ENCODE measurements at regions not wholly inside any gene's neighbourhood (a gene's known extent, or its start where the extent isn't known, plus 50 kb on each side); places are given as distances from the start of the nearest gene placed in this dataset.
"Not testable (repeated sequence)": the region's sequence is repeated elsewhere in the genome, so short reads cannot be mapped to it uniquely, and the experiment has no call there.

GRCh38 chr6:131424475-131424874 lies 148.6 kb upstream of the ARG1 start:
- no peak for DNase-seq

DNA sequence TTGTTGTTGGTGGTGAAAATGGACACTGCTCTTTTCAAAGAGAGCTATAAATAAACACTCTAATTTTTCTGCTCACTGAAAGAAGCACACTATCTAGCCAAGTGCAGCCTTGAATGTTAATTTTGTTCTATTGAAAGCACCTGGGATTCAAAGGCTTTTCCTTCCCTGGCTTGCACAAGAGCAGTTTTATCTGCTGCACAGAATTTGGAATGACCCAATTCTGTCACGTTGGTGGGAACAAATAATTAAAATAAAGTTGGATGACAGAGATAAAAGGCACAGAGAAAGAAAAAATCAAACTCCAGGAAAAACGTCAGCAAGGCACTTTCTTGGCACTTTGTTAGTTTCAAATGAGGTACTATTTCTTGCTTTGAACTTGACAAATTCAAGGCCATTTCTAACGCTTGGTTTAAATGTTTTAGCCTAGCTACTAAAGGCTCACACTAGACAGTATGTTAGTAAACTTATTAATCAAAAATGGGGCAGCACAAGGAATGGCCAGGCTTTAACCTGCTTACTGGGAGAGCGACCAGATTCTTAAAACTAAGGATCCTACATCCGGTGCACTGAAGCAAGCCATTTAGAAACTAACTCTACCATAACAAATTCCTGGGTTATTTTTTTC lies 145.5 kb upstream of the ARG1 start:
- peak in 7 of 56 donors; percentile 1 to 37 (median 11) for DNase-seq

DNA sequence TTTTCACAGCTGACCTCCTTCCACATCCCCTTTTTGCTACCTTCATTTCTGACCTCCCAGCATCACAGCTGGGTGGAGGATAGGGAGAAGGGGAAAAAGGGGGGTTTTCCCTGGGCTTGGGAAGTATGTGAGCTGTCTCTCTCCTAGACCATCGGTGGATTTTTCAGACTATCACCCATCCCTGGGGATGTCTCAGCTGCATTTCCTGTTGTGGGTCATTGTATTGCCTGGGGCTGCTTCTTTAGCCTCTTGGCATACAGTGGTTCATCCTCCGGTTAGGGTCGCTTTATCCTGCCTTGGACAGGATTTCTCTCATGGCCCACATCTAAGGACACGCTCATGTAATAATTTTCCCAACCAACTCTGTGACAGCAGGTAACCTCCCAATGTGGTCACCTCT lies 142.5 kb upstream of the ARG1 start:
- DNase-seq, result no peak

GRCh38 chr6:131431718-131432117 lies 141.3 kb upstream of the ARG1 start:
- DNase-seq, result no peak

DNA sequence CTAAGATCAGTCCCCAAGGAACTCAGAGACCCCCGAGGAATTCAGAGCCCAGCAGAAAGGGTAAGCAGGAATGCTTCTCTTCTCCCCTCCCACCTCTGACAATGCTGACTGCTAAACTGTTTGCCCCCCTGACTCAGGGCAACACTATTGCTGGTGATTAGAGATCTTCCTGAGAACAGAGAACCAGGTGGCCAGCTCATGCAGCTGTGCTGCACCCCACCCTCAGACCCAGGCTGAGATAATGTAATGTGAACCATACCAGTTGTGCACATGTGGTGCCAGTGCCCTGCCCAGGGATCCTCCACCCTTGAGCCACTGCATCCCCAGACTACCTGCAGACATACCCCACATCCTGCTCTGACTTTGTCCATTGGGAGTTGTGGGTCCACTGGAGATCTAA lies 139.1 kb upstream of the ARG1 start:
- DNase-seq, result no peak

DNA sequence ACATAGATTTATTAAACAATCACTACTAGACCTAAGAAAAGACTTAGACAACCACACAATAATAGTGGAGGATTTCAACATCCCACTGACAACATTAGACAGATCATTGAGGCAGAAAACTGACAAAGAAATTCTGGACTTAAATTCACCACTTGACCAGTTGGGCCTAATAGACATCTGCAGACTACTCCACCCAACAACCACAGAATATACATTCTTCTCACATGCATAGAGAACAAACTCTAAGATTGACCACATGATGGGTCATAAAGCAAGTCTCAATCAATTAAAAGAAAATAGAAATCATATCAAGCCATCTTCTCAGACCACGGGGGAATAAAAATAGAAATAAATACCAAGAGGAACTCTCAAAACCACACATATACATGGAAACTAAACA lies 136.7 kb upstream of the ARG1 start:
- no peak for DNase-seq

DNA sequence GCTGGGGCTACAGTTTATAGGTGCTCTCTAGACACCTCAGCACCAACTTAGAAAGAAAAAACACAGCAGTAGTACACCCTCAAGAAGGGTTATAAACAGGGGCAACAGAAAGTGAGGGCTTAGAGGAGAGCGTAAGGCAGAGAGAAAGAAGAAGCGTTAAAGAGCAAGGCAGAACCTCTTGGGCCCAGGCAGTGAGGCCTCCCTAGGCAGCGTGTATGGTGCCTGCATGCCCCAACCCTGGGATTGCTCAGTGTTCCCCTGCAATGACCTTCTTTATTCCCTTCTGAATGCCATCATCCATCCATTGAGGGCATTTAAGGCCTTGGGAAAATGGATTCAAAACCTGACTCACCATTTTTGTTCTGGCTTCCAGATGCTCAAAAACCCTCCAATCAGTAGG lies 130.0 kb upstream of the ARG1 start:
- DNase-seq, result no peak

- DNase-seq, result no peak
Measured at GRCh38 chr6:131443514-131443913, 129.5 kb upstream of the ARG1 start.

GRCh38 chr6:131445356-131445755 lies 127.7 kb upstream of the ARG1 start:
- DNase-seq, result not testable (repeated sequence)

- no peak for DNase-seq
Measured at GRCh38 chr6:131450861-131451260, 122.2 kb upstream of the ARG1 start.

GRCh38 chr6:131451321-131452144 lies 121.5 kb upstream of the ARG1 start:
- no peak for DNase-seq

DNA sequence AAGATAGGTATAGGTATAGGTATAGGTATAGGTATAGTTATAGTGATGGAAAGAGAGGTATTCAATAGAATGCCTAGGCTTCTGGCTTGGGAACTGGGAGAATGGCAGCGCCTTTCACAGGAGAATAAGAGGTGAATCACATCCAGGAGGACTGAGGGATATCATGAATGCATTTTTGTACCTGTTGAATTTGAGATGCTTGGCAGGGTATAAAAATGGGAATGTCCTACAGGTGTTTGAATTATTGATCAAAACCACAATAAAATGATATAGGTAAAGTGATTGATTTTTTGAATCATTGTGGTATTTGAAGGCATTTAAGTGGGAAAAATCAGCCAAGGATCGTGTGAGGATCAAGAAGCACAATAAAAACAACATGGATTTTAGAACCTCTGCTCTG lies 119.2 kb upstream of the ARG1 start:
- DNase-seq, result no peak

DNA sequence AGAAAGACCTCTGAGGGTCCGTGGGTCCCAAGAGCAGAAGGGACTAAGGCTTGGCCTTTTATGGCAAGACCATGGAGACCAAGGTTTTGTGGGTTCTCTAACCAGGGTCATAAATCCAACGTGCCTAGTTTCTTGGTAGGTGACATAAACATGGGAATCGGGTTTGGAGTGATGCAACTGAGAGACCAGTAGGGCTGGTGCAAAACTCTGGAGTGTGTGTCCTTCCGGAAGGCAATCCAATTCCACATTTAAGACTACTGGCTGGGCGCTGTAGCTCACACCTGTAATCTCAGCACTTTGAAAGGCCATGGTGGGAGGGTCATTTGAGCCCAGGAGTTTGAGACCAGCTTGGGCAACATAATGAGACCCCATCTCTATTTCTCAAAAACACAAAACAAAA lies 116.5 kb upstream of the ARG1 start:
- DNase-seq, result no peak

- no peak for DNase-seq
Measured at GRCh38 chr6:131459005-131459404, 114.0 kb upstream of the ARG1 start.

DNA sequence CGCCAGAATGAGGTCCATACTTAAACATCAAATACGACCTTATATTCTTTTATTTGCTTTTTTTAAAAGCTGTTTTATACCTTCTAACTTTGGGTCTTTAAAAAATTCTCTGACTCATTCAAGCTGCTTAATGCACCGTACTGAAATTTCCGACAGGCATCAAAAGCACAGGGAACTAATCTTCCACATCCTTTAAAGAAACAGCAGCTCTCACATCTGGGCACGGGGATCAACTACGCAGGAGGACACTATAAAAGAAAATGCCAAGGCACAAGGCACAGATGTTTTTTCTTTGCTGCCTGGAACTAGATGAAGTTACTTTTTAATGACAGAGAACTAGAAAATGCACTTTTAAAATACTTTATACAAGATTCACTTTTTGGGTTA lies 112.4 kb upstream of the ARG1 start:
- no peak for DNase-seq

DNA sequence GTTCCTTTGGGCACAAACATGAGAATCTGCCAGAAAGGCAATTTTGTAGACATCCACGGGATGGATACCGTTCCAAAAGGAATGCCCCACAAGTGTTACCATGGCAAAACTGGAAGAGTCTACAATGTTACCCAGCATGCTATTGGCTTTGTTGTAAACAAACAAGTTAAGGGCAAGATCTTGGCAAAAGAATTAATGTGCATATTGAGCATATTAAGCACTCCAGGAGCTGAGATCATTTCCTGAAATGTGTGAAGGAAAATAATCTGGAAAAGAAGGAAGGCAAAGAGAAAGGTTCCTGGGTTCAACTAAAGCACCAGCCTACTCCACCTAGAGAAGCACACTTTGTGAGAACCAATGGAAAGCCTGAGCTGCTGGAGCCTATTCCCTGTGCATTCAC lies 103.9 kb upstream of the ARG1 start:
- peak in 1 of 56 donors; percentile 1 for DNase-seq

GRCh38 chr6:131470534-131470933 lies 102.5 kb upstream of the ARG1 start:
- DNase-seq, result peak in 19 of 56 donors; percentile 1 to 53 (median 15)

DNA sequence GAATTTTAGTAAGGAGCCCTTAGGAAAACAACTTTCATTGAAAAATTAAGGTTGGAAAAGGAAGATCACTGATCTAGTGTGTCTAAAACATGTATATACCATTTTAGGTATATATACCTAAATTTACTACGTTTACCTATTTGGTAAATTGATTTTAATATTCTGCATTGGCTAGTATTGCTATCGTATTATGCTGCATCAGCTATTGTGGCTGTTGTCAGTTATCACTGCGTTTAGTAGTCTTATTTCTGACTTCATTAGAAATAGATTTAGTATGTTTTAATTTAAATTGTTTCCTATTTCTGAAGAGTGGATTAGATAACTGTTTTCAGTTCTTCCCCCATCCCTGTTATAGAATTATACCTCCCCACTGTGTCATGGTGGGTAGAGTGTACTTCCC lies 101.7 kb upstream of the ARG1 start:
- DNase-seq, result no peak

DNA sequence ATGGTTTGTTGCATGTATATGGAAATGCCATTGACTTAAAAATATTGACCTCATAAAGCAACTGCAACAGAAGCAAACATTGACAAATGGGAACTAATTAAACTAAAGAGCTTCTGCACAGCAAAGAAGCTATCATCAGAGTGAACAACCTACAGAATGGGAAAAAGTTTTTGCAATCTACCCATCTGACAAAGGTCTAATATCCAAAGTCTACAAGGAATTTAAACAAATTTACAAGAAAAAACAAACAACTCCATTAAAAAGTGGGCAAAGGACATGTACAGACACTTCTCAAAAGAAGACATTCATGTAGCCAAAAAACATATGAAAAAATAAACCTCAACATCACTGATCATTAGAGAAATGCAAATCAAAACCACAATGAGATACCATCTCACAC lies 99.7 kb upstream of the ARG1 start:
- DNase-seq, result not testable (repeated sequence)

DNA sequence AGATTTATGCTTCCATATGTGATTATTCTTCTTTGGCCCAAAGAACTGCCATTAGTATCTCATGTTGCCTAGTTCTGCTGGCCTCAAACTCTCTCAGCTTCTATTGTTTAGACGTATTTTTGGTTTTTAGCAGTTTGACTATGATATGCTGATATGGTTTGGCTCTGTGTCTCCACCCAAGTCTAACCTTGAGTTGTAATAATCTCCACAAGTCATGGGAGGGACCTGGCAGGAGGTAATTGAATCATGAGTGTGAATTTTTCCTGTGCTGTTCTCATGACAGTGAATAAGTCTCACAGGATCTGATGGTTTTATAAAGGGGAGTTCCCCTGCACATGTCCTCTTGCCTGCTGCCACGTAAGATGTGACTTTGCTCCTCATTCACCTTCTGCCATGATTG lies 96.7 kb upstream of the ARG1 start:
- DNase-seq, result no peak

GRCh38 chr6:131478740-131479211 lies 94.2 kb upstream of the ARG1 start:
- not testable (repeated sequence) for DNase-seq

- DNase-seq, result no peak
Measured at GRCh38 chr6:131486608-131487007, 86.4 kb upstream of the ARG1 start.

DNA sequence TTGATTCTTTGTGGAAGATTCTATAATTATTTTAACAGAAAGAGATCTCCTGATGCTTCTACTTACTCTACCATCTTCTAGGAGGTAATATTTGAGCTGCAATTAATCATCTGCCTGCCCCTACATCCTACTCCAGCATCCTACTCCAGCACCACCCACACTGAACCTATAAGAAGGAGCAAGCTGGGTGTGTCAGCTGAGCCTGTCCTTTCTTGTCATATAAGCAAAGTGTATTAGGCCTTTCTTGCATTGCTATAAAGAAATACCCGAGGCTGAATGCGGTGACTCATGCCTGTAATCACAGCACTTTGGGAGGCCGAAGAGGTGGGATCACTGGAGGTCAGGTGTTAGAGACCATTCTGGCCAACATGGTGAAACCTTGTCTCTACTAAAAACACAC lies 84.2 kb upstream of the ARG1 start:
- no peak for DNase-seq
